H1 (cell line): ENCODE measurements at regions not wholly inside any gene's neighbourhood (a gene's known extent, or its start where the extent isn't known, plus 50 kb on each side); places are given as distances from the start of the nearest gene placed in this dataset.

ENCODE experiments used
- CHD7 ChIP-seq: fragments of 300-600 bp; sonication (generic); IDR thresholded peaks from 2 replicates; pipeline ENCODE4 v1.7.1; 2012; ENCODE audit warnings: low read length, moderate library complexity, mild to moderate bottlenecking, inconsistent platforms; ENCODE audit not compliant: insufficient replicate concordance

DNA sequence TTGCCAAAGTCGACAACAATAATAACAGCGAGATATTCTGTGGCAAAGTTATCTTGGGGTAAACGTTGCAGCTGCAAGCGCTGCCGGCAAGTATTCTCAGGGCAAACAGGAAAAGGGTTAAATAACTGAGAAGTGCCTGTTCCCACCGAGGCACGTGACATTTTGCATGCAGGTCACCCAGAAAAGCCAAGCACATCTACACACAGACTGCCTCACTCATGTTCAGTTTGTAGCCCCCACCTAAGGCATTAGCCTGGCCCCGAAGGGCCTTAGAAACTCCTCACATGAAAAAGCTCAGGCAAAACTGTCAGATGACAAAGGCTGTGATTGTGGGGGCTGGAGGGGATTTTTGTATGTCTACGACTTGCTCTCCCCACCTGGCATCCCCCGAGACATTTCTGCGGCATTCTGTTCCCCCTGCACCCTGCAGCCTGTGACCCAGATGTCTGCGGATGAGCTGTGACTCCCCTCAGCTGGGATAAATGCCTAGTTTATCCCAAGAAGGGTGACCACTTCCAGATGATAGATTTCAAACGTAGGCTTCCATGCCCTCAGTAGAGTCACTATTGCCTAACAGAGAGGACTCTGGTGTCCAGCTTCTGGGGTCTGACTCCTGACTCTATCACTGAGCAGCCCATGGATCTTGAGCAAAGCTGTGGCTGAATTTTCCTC lies 215.2 kb upstream of the SIX2 start (continued):
- TF ChIP-seq CHD7: no peak
